GM21717 (cell line): ENCODE measurements at regions not wholly inside any gene's neighbourhood (a gene's known extent, or its start where the extent isn't known, plus 50 kb on each side); places are given as distances from the start of the nearest gene placed in this dataset.
"Not testable (repeated sequence)": the region's sequence is repeated elsewhere in the genome, so short reads cannot be mapped to it uniquely, and the experiment has no call there.

ENCODE experiments used
- ATAC-seq: cut with Tn5 transposase; IDR thresholded peaks from one replicate; pipeline ENCODE4 v1.9.1; 2021; ENCODE audit warnings: mild to moderate bottlenecking, moderate library complexity; ENCODE audit not compliant: unreplicated experiment

DNA sequence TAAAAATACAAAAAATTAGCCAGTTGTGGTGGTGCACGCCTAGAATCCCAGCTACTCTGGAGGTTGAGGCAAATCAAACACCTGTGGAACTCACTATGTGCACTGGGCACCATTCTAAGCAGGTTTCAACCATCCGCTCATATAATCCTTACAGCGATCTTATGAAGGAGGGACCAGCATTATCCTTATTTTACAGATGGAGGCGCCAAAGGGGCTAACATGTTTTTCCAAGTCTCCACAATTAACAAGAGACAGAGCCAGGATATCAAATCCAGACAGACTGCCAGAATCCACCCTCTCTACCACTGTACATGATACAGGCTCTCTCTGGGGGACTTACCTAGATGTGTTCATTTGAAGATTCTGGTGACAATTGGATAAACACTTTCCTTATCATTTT lies 479.0 kb downstream of the XYLT1 start:
- ATAC-seq = no peak

DNA sequence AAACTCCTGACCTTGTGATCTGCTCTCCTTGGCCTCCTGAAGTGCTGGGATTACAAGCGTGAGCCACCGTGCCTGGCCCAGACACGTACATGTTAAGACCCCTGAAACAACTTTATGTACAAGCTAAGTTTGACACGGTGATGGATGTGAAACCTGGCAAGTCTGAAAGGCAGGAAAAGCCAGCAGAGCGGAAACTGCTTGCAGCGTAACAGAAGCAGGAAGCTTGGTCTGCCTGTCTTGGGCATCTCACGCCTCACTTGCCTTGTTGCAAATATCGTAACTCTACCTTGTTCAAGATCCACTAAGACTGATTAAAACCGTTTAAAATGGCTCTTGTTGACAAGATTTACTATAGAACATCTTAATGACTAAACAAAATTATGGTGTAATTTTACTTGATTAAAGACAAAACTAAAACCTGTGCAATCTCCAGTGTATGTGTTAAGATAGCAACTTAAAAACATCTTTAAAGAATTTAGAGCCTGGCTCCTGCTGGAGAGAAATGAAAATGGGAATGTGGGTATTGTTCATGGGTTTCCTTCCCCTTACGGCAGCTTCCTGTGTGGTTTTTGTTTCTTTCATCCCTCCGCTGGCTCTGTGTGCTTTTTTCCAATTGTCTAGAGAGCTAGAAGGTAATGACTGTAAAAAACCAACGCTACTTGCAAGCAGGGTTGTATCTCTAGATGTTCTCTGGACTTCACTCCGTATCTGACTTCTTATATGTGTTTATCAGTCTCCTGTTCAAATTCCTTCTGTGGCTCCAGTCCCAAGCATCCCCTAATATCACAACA lies 477.6 kb downstream of the XYLT1 start:
- no peak for ATAC-seq

DNA sequence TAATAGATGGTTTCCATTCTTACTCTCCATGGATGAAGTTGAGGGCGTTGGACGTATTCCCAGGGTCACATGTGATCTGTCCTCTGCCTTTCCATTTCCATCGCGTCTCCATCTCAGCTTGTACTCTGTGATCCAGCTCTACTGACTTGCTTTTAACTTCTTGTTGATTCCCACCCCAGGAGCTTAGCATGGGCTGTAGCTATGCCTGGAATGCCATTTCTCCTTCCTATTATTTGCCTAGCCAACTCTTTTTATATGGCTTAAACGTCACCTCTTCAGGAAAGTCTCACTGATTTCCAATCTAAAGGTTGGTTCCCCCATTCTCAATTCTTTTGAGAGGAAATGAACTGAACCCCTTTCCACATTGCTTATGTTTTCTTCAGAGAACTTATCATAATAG lies 475.9 kb downstream of the XYLT1 start:
- ATAC-seq = no peak

DNA sequence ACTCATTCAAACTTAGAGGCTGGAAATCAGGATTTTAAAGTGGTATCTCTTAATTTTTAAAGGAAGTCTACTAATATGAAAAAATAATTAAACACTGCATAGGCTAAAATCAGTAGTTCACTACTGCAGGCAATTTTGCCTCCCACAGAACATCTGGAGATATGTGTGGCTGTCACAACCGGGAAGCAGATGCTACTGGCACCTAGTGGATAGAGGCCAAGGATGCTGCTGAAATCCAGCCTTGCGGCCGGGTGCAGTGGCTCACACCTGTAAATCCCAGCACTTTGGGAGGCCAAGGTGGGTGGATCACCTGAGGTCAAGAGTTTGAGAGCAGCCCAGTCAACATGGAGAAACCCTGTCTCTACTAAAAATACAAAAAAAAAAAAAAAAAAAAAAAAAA lies 473.9 kb downstream of the XYLT1 start:
- ATAC-seq = no peak

DNA sequence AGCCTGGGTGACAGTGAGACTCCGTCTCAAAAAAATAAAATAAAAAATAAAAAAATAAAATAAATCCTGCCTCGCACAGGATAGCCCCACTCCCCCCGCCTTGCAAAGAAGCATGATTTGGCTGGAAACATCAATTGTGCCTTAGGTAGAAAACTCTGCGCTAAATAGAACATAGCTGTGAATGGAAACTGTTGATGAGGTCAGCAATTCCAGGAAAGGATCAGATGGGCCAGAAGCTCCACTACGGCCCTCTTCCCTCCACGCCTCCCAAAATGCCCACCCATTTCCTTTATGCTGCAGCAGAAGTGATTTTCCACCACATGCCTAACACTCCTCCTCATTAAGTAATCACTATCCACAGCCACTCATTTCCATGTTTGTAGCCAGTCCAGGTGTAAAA lies 473.4 kb downstream of the XYLT1 start:
- no peak for ATAC-seq

DNA sequence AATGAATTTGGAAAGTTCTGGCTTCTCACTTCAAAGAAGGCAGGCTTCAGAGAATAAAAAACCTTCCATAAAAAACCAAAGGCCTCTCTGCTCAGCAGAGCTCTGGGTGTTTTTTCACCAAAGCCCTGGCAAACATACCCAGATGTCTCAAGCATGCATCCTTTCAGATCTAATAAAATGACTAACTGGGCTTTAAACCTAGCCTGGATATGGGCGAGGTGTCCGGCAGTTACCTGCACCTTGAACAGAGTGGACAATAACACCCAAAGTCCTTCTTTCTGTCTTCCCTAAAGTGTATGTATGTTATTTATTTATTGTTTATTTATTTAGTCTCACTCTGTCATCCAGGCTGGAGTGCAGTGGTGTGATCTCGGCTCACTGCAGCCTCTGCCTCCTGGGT lies 469.3 kb downstream of the XYLT1 start:
- no peak for ATAC-seq

DNA sequence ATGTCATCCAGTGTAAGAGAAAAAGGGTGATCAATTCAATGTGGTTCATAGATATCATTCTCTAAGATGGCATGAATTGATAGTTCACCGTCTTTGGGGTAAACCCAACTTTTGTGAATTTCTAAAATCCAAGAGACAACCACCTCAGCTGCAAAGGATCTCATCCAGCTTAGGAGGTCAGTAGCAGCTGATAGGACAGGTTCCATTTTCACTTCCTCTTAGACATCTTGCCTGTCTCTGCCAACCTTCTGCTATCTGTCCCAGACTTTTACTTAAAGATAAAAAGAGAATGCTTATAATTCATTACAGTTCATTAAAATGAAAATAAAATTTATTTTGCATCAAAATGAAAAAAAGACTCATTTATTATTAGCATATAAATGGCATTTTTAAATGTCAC lies 468.2 kb downstream of the XYLT1 start:
- no peak for ATAC-seq

DNA sequence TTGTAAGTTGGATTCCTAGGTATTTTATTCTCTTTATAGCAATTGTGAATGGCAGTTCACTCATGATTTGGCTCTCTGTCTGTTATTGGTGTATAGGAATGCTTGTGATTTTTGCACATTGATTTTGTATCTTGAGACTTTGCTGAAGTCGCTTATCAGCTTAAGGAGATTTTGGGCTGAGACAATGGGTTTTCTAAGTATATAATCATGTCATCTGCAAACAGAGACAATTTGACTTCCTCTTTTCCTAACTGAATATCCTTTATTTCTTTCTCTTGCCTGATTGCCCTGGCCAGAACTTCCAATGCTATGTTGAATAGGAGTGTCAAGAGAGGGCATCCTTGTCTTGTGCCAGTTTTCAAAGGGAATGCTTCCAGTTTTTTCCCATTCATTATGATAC lies 464.8 kb downstream of the XYLT1 start:
- not testable (repeated sequence) for ATAC-seq

DNA sequence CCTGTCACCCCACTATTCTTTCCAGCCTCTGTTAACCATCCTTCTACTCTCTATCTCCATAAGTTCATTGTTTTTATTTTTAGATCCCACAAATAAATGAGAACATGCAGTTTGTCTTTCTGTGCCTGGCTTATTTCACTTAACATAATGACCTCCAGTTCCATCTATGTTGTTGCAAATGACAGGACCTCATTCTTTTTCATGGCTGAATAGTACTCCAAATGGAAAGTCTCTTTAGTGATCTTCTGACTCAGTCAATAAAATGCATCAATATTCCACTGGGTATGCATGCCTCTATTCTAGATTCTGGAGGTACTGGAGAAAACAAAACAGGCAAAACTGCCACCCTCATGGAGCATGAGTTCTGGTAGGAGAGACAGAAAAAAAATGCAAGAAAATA lies 459.0 kb downstream of the XYLT1 start:
- no peak for ATAC-seq

DNA sequence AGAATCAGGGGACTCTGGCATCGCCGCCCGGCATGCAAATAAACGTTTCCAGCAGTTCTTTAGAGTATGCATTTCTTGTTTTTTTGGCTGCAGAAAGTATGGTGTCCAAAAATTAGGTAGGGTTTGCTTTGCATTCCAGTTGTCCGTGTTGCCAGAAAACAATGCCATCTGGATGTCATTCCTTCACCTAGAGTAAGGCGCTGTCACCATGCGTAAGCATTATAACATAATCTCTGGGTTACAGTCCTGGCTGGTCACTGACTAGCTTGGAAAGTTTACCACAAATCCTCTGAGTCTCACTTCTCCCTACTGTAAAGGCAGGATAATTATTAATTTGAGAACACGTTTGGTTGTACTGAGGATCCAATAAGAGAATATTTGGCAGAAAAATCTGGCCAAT lies 457.7 kb downstream of the XYLT1 start:
- no peak for ATAC-seq

DNA sequence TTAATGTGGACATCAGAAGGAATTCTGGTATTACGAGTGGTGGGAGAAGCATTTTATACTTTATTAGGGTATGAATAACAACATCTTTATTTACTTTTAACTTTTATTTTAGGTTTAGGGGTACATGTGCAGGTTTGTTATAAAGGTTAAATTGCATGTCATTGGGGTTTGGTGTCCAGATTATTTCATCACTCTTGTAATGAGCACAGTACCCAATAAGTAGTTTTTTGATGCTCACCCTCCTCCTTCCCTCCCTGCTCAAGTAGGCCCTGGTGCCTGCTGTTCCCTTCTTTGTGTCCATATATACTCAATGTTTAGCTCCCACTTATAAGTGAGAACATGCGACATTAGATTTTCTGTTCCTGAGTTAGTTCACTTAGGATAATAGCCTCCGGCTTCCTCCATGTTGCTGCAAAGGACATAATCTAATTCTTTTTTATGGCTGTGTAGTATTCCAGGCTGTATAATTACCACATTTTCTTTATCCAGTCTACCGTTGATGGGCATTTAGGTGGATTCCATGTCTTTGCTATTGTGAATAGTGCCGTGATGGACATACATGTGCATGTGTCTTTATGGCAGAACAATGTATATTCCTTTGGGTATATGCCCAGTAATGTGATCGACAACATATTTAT lies 456.2 kb downstream of the XYLT1 start:
- no peak for ATAC-seq

DNA sequence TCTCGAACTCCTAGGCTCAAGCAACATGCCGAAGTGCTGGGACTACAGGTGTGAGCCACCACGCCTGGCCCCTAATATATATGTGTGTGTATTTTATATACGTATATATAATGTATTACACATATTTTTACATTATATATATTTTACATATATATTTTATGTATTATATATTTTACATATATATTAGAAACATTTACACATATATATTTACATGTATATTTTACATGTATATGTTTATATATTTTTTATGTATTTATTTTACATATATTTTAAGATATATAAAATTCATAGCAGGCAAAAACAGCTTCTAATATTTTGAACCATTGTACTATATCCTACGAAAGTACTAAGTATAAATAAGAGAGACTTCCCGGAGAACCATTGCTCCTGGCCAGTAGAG lies 455.1 kb downstream of the XYLT1 start:
- ATAC-seq = no peak

DNA sequence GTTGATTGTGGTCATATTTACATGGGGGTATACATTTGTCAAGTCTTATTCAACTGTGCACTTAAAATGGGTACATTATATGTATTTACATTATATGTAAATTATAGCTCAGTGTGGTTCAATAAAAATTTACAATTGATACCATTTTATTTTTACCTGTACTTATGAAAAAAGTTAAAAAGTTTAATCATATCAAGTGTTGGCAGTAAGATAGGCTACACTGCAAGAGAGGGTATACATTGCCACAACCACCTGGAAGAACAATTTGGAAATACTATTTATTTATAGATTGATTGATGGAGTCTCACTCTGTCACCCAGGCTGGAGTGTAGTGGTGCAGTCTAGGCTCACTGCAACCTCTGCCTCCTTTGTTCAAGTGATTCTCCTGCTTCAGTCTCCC lies 453.3 kb downstream of the XYLT1 start:
- no peak for ATAC-seq

DNA sequence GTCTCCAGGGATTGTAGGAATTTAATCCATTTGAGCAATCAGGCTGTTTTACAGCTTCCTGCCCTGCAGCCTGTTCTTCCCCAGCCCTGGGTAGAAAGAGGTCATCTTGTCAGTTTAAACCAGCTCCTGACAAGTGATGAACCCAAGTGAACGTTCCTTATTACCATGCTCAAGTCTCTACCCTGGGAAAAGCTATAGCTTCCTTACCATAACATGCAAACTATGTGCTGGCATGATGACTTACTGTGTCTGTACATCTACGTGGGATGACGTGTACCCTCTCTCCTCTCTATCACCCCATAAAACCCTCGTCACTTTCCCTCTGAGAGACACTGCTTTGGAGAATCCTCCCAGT lies 452.2 kb downstream of the XYLT1 start:
- ATAC-seq = no peak

DNA sequence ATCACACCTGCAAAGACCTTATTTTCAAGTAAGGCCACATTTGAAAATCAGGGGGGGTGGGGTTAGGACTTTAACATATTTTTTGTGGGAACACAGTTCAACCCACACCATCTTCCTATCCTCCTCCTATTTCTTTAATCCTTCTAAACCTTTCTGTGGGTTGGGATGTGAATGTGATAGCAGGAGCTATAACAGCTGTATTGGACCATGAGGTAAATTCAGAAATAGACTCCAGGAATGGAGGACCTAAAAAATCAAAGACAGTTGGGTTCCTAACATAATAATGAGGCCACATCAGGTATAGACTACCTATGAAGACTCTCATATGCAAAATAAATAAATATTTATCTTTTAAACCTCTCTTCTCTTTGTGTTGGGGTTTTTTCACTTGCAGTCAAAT lies 451.4 kb downstream of the XYLT1 start:
- ATAC-seq = no peak

DNA sequence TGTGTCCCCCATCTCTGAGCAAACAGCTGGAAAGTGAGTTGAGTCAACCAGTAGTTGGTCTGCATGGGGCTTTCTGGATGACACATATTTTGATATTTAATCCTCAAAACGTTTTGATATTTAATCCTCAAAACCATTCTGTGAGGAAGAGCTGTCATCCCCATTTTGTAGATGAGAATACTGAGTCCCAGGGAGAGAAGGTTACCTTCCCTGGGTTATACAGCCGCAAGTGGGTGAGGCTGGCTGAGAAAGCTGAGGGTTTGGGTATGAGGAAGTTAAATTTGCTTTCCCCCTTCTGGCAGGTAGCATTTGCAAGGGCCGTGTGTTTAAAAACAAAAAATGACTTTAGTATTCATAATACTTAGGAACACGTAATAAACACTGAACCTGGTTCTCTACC lies 447.2 kb downstream of the XYLT1 start:
- ATAC-seq = no peak

DNA sequence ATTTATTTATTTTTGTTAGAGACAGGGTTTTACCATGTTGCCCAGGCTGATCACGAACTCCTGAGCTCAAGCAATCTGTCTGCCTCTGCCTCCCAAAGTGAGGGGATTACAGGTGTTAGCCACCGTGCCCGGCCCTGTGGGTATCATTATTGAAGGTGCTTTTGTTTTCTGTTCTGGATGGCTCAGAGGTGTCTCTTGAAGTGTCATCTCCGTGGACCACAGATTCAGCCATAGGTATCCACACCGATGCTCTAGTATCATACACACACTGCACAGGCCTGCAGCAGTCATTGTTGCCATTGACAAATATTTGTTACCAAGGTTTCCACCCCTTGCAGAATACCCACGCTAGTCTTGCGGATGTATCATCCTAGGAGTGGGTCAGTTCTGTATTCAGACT lies 446.2 kb downstream of the XYLT1 start:
- no peak for ATAC-seq

DNA sequence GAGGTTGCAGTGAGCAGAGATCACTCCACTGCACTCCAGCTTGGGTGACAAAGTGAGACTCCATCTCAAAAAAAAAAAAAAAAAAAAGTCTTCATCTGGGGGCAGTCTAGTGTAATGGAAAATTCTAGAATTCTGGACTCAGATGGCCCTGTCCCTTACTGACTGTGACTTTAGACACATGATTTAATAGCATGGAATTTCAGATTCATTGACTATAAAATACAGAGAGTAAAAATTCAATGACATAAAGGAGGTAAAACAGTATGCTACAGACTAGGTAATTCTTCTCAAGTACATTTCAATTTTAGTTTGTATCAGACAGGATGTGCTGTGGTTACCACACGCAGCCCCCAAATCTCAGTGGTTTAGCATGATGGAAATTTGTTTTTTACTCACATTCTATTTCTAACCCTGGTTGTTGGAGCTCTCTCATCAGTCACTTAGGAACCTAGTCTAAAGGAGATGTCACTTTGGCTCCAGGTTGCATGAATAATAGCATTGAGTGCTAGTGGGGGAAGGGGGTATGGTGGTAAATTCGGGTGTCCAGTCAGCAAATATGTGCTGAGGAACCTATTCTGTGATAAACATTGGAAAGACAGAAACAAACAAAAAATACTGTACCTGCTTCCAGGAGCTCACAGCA lies 444.0 kb downstream of the XYLT1 start:
- peak; percentile 85 for ATAC-seq

DNA sequence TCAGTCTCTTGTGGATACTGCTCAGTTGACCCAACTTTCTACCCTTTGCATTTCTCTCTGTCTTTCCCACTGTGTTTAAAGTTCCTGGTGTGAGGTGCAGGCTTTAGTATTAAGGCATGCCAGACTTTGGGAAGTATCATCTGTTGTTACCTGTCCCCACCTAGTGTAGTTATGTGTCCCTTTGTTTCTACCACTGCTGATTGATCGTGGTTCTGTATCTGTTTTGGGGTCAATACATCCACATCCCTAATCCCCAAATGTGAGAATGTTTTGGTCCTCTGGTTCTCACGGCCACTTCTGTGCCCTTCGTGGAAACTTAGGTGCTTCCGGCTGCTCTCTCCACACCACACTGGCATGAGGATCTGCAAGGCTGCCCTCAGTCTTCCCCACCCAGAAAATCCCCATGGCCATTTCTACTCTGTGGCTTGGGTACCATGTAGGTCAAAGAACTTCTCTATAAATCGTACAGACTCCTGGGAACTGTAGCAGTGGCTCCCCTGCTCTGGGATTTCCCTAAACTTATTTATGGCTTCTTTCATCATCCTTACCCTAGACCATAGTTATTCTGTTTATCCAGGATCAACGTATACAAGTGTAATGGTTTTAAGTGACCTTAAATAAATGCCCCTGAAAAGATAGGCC lies 443.2 kb downstream of the XYLT1 start:
- ATAC-seq = no peak

DNA sequence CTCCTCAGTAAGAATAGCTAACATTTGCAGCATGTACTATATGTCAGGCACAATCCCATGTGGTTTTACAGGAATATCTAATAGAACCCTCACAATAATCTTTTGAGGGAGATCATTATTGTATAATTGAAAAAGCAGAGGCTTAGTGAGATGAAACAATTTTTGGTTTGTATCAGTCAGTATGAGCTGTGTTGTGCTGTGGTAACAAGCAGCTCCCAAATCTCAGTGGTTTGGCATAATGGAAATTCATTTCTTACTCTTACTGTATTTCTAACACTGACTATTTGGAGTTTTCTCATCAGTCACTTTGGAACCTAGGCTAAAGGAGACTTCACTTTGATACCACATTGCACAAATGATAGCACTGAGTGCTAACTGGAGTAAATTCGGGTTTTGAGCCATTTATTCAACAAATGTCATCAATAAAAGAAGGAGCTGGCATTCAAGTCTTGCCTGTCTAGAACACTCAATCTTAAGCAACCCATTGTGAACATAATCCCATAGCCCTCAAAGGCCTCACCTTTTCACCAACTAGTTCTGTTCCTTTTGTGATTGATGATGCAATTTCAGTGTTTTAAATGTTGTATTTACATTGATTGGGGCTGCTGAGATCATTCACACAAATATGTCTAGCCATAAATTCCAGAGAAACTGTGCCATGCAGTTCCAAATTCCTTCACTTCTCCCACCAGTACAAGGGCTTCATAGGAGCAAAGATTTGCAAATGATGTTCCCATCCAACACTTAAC lies 441.0 kb downstream of the XYLT1 start:
- no peak for ATAC-seq
